ENCODE measurements at regions not wholly inside any gene's neighbourhood (a gene's known extent, or its start where the extent isn't known, plus 50 kb on each side); places are given as distances from the start of the nearest gene placed in this dataset.
"Not testable (repeated sequence)": the region's sequence is repeated elsewhere in the genome, so short reads cannot be mapped to it uniquely, and the experiment has no call there.

DNA sequence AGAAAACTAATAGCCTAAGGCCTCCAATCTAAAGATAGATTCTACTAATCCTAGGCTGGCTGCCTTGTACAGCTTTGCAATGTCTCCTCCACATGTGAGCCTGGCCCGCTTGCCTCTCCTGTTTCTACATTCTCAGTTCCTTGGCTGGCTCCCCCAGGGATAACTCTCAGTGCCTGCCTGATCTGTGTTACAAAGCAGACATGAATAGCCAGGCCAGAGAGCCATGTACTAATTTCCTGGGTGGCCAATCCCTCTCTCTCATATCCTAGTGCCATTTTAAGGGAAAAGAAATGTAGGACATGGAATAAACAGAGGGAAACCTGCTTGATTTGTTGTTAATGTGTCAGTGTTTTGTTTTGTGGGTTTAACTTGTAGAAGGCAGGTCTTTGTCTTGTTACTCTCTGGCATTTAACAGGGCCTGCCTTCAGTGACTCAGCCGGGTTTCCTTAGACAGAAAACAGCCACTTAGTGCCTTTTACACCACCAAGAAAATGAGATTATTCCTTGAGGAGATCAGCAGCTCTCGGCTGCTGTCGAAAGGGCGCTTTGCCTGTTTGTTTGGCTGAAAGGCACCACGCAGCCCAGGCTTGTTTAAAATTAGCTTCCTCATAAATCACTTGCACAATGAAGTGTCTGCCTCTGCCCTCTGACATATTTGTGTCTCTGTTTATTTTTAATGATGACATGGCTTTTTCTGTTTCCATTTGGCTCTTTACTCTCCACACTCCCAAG lies 702.7 kb downstream of the MAFB start:
- no peak for DNase-seq (ENCODE audit: low spot score)

DNA sequence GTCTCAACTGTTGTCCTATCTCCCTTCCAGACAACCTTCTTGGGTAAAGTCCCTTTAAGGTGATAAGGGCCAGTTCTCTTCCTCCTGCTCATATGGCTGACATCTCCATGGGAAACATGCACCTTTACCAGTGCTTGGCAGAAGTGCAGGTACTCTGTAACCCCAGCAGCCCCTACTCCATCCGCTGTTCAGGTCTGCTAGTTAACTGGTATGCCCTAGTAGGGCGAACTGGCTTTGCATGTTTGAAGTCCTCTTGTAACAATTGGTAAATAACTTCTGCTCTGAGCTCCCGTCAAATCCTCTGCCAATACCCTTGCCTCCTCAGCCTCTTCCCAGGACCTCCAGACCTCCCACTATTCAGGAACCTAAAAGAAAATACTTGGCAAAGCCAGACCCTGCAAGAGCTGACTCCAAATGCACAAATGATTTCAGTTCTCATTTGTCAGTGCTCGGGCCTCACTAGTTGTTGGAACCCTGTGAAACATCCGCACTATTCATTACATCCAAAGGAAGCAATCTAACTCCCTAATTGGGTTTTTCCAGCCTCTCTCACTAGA lies 703.7 kb downstream of the MAFB start:
- no peak for DNase-seq (ENCODE audit: low spot score)

DNA sequence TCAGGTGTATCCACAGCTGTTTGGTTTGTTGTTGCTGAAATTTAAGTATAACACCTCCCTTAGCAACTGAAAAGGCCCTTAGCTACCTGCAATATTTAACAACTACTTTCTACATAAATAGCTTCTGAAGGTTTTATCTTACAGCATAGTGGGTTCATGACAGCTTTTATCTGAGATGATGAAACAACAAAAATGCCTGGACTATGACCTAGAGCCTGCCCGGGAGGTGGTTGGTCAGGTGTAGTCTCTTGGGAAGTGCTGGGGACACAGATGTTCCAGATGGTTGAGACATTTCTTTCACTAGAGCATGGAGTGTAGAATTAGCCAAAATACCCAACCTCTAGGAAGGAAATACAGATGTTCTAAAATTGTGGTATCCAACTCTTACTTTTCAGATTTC lies 705.4 kb downstream of the MAFB start:
- DNase-seq (ENCODE audit: low spot score): no peak

DNA sequence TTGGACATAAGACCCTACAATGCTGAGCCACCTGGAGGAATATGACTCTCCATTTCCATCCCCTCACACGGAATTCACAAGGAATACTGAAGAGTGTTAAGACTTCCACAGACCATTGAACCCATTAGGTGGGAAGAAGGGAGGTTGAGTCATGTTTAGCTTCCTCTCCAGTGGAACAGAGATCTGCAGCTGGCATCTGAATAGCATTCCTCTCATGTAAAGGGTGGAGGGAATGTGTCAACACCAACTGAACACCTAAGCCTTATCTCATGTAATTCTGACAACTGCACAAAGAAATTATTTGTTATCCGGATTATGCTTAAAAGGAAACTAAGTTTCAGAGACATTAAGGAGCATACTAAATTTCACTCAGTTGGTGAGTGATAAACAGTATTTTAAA lies 705.9 kb downstream of the MAFB start:
- no peak for DNase-seq (ENCODE audit: low spot score)

DNA sequence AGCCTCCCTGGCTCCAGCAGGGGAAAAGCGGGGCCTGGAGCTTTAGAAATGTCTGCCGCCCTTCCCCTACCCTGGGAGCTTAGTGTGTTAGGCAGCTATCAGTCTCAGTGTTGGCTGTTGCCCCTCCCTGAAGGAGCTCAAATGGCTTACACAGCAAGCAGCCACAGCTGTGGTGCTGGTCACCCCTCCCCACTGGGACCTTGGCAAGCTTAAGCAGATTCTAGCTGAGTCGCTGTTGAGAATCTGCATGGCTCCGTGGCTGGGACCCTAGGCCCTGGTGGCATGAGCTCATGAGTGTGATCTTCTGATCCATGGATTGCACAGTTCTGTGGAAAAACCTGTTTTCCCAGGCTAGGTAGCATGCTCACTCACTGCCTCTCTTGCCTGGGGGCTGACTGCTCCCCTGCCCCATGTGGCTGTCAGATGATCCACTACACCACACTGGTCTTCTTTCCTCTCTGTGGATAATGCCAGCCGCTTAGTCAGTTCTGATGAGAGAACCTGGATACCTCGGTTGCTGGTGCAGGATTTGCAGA lies 714.0 kb downstream of the MAFB start:
- DNase-seq (ENCODE audit: low spot score): no peak

DNA sequence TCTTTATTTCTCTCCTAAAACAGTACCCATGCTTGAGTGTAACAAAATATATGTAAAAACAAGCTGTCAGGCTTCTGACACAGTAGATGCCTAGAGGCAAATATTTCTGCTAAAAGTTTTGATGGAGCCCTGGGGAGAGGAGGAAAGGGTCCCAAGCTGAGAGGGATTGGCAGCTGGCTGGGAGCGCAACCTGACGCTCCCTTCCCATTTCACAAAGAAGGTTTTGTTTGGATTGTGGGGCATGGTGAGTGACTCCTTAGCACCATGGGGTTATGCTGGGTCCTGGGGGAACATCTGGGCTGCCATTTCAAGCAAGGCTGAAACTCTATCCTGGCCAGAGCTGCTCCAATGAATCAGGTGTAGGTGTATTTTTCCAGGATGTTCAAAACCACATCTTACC lies 720.5 kb downstream of the MAFB start:
- no peak for DNase-seq (ENCODE audit: low spot score)

DNA sequence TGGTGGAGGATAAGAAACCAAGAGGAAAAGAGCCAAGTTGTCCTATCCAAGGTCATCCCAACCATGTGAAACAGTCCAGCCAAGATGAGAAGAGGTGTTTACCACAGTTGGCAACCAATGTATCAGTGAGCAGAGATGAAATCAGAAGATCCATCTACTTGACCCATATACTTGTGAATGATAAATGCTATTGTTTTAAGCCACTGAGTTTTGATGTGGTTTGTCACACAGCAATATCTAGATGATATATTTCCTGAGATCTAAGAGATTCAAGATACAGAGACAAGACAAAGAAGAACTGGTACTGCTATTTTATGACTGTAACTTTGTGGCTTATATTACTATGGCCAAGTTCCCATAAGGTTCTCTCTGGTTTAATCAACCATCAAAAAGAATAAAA lies 721.2 kb downstream of the MAFB start:
- DNase-seq (ENCODE audit: low spot score): no peak

DNA sequence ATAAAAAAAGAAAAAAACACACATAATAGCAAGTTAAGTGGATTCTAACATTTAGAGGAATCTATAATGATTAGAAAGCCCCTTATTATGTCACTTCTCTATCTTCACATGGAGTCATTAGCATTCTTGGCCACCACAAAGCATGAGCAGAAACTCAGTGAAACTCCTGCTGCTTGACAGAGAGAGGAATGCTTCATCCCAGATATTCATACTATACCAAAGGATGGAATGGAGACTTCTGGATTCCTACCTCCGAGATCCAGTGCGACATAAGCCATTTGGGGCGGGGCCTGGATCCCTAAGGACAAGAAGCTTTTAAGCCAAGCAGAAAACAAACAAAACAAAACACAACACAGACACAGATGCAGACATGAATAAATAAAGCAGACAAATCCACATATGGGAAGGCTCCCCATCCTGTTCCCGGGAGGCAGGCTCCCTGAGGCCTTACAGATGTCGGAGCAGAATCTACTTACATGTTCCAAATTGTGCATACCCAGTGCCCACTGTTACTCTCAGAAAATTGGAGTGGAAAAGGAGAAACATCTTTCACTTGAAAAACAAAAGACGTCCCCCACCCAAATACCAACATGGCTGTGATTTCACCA lies 727.3 kb downstream of the MAFB start:
- no peak for DNase-seq (ENCODE audit: low spot score)

DNA sequence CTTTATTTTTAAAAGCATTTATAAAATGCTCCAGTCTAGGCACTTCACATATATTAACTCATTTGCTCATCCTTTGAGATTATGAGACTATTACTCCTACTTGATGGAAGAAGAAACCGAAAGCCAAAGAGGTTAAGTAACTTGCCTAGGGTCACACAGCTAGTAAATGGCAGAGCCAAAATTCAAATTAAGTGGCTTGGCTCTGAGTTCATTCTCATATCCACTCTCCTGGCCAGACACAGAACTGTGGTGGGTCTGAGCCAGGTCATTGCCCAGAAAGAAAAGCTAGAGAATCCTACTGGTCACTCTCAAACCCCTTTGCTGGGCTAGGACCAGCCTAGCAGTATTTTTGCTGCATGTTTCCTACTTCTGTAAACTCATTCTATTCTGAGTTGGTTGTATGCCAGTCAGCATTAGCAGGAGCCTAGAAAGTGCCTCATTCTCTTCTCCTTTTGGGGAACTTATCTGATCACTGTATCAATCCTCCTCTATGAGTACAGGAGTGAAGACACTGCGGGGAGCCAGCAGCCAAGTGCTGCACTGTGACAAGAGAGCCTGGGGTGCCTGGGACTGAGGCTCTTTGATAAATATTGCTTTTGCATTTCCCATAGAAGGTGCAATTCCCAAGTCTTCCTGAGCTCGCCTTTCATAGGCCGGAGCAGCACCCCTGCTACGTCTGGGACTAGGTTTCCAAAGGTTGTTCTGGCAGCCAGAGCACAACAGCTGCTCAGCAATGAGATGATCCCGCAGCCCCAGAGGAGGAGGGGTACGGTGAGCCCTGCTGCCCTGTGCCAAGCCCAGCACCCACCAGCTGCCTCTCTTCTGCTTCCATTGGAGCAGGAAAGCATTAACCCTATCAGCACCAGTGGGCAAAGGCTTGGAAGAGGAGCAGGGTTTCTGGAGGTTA lies 728.3 kb downstream of the MAFB start:
- no peak for DNase-seq (ENCODE audit: low spot score)

DNA sequence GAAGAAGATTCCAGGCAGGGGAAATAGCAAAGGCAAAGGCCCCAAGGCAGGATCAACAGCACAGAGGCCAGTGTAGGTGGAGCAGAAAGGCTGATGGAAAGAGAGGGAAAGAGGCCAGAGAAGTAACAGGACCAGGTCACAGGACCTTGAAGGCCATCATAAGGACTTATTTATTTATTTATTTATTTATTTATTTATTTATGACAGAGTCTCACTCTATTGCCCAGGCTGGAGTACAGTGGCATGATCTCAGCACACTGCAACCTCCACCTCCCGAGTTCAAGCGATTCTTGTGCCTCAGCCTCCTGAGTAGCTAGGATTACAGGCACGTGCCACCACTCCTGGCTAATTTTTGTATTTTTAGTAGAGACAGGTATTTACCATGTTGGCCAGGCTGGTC lies 731.1 kb downstream of the MAFB start:
- not testable (repeated sequence) for DNase-seq (ENCODE audit: low spot score)

DNA sequence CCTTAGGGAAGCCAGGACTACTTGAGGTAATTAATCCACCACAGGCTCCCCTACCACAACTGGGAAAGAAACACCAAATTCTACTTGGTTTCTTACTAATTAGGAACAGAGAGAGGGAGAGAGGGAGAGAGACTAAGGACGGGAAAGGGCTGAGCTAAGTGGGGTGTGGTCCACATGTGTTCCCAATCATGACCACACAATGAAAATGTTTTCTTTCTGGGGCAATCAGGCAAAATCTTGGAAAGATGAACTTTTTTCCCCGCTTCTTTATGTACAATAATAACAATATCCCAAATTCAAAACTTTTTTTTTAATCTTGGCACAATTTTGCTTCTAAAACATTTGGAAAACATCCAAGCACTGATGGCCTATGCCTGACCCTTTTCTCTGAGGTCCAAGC lies 734.4 kb downstream of the MAFB start:
- DNase-seq (ENCODE audit: low spot score): no peak

DNA sequence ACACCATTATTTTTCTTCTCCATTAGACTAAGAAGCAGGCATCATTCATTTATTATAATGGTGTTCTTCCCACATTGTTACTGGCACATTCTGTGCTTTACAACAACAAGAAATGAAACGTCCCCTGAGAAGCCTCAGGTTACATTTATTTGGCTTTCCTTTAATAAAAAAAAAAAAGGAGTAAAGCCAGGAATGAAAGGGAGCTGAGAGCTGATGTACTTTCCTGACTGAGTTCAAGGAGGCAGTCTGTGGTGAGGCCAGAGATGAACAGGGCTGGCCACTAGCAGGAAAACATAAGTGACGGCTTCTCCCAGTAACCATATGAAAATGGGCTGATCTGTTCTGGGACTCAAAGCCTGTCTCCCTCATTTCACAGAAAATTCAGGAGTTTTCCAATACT lies 742.1 kb downstream of the MAFB start:
- no peak for DNase-seq (ENCODE audit: low spot score)

DNA sequence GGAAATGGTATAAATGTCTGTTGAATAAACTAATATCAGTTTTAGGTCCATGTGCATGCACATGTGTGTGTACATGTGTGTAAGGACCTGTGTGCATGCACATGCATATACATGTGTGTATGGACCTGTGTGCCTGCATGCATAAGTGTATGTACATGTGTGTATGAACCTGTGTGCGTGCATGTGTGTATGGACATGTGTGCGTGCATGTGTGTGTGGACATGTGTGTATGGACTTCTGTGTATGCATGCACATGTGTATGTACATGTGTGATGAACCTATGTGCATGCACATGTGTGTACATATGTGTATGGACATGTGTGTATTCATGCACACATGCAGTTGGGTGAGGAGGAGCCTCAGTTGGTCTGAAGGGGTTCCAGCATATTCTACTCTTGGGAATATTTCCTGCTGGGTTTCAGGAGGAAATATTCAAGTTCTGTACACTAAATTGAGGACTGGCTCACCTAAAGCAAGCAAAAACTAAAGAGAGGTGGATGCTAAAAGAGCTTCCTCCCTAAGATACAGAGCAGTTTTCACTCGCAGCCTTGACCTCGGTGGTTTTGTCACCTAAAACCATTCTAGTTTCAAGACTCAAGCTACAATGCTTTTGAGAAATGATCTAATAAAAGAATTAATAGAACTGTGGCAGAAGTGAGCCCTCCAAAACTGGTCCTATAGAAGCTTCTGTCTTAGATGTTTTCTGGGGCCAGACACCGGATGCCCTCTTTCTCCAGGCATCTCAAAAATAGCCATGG lies 742.8 kb downstream of the MAFB start:
- no peak for DNase-seq (ENCODE audit: low spot score)

DNA sequence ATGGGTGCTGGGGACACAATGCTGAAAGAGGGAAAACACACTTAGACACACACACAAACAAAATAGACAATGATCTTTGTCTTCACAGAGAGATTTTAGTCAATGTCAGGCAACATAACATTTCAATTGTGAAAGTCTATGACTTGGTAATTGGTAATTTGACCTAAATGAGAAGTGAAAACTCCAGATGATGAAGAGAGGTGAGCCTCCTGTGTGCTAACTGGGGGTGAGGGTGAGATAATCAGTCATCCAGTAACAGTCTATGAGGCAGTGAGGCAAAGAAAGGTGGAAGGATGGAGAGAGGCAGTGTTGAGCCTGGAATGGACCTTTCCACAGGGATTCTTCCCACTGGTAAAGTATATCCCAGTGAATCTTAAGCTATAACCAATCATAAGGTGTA lies 744.2 kb downstream of the MAFB start:
- DNase-seq (ENCODE audit: low spot score): no peak

DNA sequence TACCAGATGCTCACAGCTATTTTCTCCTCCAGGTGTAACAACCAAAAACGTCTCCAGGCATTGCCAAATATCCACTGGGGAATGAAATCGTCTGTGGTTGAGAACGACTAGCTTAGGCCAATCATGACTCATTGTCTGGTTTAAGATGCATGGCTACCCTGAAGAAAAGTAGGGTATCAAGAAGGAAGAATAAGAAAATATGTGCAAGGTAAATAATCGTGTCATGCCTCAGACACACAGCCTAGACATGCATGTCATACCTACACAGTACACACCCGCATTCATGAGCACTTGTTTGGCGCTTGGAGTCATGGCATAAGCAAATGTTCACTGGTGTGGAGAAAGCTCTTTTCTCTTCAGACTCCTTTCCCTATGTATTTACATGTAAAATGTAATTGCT lies 745.7 kb downstream of the MAFB start:
- no peak for DNase-seq (ENCODE audit: low spot score)

DNA sequence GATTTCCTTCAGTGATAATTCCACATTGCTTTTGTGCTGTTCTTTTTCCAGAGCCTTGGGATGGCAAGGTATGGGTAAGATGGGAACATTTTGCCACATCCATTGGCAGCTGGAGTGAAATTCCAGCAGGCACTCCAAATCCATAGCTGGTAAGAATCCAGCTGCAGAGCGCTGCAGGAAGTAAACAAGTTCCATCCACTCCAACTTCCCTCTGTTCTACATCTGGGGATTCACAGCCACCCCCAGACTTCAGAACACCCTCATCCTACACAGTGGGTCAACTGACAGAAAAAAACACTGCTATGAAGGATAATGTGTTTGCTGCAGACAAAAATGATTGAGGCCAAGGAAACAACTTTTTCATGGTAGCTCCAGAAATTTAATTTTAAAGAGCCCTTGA lies 747.8 kb downstream of the MAFB start:
- DNase-seq (ENCODE audit: low spot score): no peak

DNA sequence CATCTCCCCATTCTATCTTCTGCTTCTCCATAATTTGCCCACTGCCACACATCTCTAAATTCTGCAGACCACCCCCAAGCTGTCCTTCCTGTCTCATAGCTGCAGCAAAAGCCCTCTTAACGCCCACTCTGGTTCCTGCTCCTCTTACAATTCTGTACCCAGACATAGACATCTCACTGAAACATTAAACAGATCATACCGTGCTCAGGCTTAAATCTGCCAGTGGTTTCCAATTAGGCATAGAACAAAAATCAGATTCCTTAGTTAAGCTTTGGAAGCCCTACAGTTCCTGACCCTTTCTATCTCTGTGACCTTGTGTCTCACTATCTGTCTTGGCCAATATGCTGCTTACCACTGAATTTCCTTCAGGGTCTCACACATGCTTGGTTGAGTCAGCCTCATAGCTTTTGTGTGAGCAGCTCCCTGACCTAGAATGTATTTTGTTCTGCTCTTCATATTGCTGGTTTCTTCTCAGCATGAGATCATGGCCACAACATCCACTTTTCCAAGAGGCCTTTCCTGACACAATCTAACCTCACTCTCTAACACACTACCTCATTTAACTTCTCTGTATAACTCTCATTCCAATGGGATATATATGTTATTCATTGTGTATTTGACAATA lies 749.7 kb downstream of the MAFB start:
- DNase-seq (ENCODE audit: low spot score): no peak

DNA sequence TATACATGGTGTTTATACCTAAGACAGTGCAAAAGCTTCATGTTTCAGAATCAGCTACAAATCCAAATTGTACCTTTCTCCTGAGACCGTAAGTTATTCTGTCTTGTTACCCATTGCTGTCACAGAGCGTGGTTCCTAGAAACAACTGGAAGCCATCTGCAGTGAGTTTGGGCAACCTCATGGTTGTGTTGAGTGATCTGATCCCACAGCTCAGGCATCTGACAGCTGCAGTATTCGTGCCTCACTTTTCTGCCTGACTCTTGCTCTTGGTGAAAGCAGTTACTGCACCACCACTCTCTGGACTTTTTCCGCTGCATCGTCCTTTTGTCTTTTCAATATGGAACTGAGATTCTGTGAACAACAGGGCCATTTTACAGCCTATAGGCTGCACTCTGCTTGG lies 752.6 kb downstream of the MAFB start:
- no peak for DNase-seq (ENCODE audit: low spot score)

DNA sequence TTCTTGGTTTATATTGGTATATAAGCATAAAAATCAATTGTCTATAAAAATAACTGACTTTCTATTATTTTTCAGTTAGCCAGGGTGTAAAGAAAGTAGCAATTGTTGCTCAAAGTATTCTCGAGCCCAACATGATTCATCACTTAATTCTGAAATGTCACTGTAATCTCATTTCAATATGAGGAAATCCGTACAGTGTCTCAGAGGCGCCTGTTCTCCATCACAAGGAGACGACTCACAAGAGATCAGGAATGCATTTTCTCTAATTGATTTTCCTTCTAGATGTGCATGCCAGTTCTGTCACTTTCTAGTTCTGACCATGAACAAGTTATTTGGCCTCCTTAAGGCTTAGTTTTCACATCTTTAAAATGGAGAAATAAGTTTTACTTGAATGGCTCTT lies 753.1 kb downstream of the MAFB start:
- DNase-seq (ENCODE audit: low spot score): no peak

DNA sequence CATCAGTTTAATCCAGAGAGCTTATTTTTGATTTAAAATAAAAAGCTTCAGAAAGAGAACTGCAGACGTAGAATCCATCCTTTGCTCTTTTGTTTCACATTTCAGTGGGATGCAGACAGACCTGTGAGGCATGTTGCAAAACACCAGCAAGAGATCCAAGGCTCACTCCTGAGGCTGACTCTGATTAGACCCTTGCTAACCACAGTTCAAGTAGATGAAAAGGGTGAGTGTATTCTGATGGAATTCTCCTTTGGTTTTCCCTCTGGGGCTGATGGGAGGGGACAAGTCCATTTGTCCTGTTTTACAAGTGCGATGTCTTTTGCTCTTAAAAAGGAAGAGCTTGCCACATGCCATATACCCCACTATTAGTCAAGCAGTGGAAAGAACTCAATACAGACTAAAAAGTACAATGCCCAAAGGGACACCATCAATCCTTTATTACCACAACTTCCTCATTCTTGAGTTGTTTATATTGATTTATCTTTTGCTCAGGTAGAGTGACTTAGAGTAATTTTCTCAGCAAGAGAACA lies 772.7 kb downstream of the MAFB start:
- DNase-seq (ENCODE audit: low spot score): no peak

DNA sequence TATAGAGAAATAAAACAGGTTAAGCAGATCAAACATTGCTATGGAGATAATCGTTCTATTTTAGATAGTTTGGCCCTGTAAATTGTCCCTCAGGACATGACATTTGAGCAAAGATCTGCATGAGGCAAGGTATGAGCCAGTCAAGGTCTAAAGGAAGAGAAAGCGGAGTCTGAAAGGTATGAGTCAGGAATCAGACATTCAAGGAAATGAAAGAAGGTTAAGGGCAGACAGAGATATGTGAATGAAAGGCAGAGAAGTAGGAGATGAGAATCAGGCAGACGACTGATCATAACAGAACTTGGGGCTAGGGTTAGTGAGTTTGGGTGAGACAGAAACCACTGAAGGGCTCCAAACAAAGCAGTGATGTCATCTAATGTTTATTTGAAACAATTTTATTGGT lies 775.8 kb downstream of the MAFB start:
- no peak for DNase-seq (ENCODE audit: low spot score)

Measured in cerebellar cortex (tissue), 1 donor.